GM21825 (cell line): ENCODE measurements at regions not wholly inside any gene's neighbourhood (a gene's known extent, or its start where the extent isn't known, plus 50 kb on each side); places are given as distances from the start of the nearest gene placed in this dataset.
"Not testable (repeated sequence)": the region's sequence is repeated elsewhere in the genome, so short reads cannot be mapped to it uniquely, and the experiment has no call there.

Source experiments
- ATAC-seq: cut with Tn5 transposase; IDR thresholded peaks from one replicate; pipeline ENCODE4 v1.9.1; 2021; ENCODE audit warnings: mild to moderate bottlenecking, moderate library complexity; ENCODE audit not compliant: unreplicated experiment

- ATAC-seq = no peak
Measured at GRCh38 chr17:64785011-64785421, 122.9 kb upstream of the SMURF2 start.

- no peak for ATAC-seq
Measured at GRCh38 chr17:64784353-64785010, 122.4 kb upstream of the SMURF2 start.

- ATAC-seq = no peak
Measured at GRCh38 chr17:64783556-64784352, 121.6 kb upstream of the SMURF2 start.

GRCh38 chr17:64783031-64783461 lies 120.9 kb upstream of the SMURF2 start:
- no peak for ATAC-seq

- ATAC-seq = no peak
Measured at GRCh38 chr17:64781810-64782555, 119.9 kb upstream of the SMURF2 start.

- no peak for ATAC-seq
Measured at GRCh38 chr17:64781014-64781756, 119.1 kb upstream of the SMURF2 start.

- ATAC-seq = no peak
Measured at GRCh38 chr17:64780096-64781013, 118.2 kb upstream of the SMURF2 start.

GRCh38 chr17:64779376-64780095 lies 117.4 kb upstream of the SMURF2 start:
- no peak for ATAC-seq

GRCh38 chr17:64779098-64779375 lies 116.9 kb upstream of the SMURF2 start:
- not testable (repeated sequence) for ATAC-seq

- ATAC-seq = no peak
Measured at GRCh38 chr17:64778240-64779097, 116.4 kb upstream of the SMURF2 start.

GRCh38 chr17:64777415-64778239 lies 115.5 kb upstream of the SMURF2 start:
- ATAC-seq = no peak

GRCh38 chr17:64776720-64777414 lies 114.8 kb upstream of the SMURF2 start:
- ATAC-seq = peak; percentile 62

- no peak for ATAC-seq
Measured at GRCh38 chr17:64775701-64776570, 113.8 kb upstream of the SMURF2 start.

- ATAC-seq = no peak
Measured at GRCh38 chr17:64774888-64775540, 112.9 kb upstream of the SMURF2 start.
